Endothelial cell of umbilical vein (primary cell): ENCODE measurements at regions not wholly inside any gene's neighbourhood (a gene's known extent, or its start where the extent isn't known, plus 50 kb on each side); places are given as distances from the start of the nearest gene placed in this dataset.

Experiments
- BruUV-seq: library from RNA; stranded (reverse); fragments of 400-500 nt; replicated peaks from 2 replicates; lab custom pipeline; 2021; lab: Mats Ljungman, UMichigan
- CTCF ChIA-PET: fragments of 300-600, 350-600 bp; sonication (Branson Sonifier 250); formaldehyde crosslinking; loops from one replicate; lab custom pipeline; 2021; ENCODE audit warnings: antibody characterized with exemption, inconsistent platforms; lab: Charles Lee
- POLR2A ChIA-PET: fragments of 300-600, 350-600 bp; sonication (Branson Sonifier 250); formaldehyde crosslinking; loops from one replicate; lab custom pipeline; 2021; ENCODE audit warnings: antibody characterized with exemption, inconsistent platforms; lab: Charles Lee
- DNase-seq: peaks from one replicate; pipeline ENCODE4 v3.0.0-alpha.2; 2011; ENCODE audit warnings: low read depth, low spot score
- FAIRE-seq: peaks from 2 replicates; lab custom pipeline; 2011; peaks lifted over from hg19 to GRCh38; lab: Jason Lieb, UNC
- H2AFZ ChIP-seq: 2 replicates; pipeline ENCODE4 v1.6.0; 2012; ENCODE audit warnings: low read depth, low read length, control low read depth, inconsistent platforms
- H3K27ac ChIP-seq: 2 replicates; pipeline ENCODE4 v1.5.1; 2011; ENCODE audit warnings: low read depth, mild to moderate bottlenecking, control low read depth, low read length, moderate library complexity; ENCODE audit not compliant: insufficient read depth
- H3K27me3 ChIP-seq, 2 experiments: 2 replicates each; pipeline versions ENCODE4 v1.6.0 to v1.6.1; 2011; ENCODE audit warnings: low read length in 2 of 2, mixed read lengths in 1 of 2; ENCODE audit not compliant: control insufficient read depth in 2 of 2, insufficient read depth in 2 of 2
- H3K36me3 ChIP-seq, 2 experiments: 2 replicates in 1 of 2; 3 replicates in 1 of 2; pipeline ENCODE4 v1.5.1; 2011; ENCODE audit warnings: low read length in 2 of 2, mild to moderate bottlenecking in 1 of 2, moderate library complexity in 1 of 2; ENCODE audit not compliant: control insufficient read depth in 2 of 2, insufficient read depth in 2 of 2; ENCODE audit errors: extremely low read depth in 1 of 2
- H3K4me1 ChIP-seq: 3 replicates; pipeline ENCODE4 v1.5.1; 2011; ENCODE audit warnings: mild to moderate bottlenecking, low read length; ENCODE audit not compliant: control insufficient read depth, insufficient read depth; ENCODE audit errors: extremely low read depth
- H3K4me2 ChIP-seq: 2 replicates; pipeline ENCODE4 v1.6.1; 2011; ENCODE audit warnings: low read length, control low read depth, mixed read lengths; ENCODE audit not compliant: insufficient read depth
- H3K4me3 ChIP-seq, 3 experiments: fragments of 200-600 bp in 1 of 3; sonication (generic), shearing (Covaris generic) in 1 of 3; replicated peaks in 1 of 3; 2 replicates each; pipeline ENCODE4 v1.5.1; 2011 to 2016; ENCODE audit warnings: control low read depth in 3 of 3, low read length in 3 of 3, mild to moderate bottlenecking in 2 of 3, inconsistent platforms in 1 of 3, low read depth in 1 of 3, moderate library complexity in 1 of 3; ENCODE audit not compliant: insufficient read depth in 1 of 3
- H3K79me2 ChIP-seq: 2 replicates; pipeline ENCODE4 v1.6.0; 2012; ENCODE audit warnings: low read length, inconsistent platforms; ENCODE audit not compliant: control insufficient read depth, insufficient read depth
- H3K9ac ChIP-seq: replicated peaks from 2 replicates; pipeline ENCODE3; 2011; ENCODE audit warnings: low read length, control low read depth; ENCODE audit not compliant: insufficient read depth; ENCODE audit errors: extremely low read depth
- H3K9me1 ChIP-seq: replicated peaks from 3 replicates; pipeline ENCODE4 v1.6.0; 2011; ENCODE audit warnings: mild to moderate bottlenecking, low read length; ENCODE audit not compliant: control insufficient read depth, insufficient read depth; ENCODE audit errors: extremely low read depth
- H3K9me3 ChIP-seq: replicated peaks from 2 replicates; pipeline ENCODE4 v1.5.1; 2012; ENCODE audit warnings: low read length, inconsistent platforms; ENCODE audit not compliant: control insufficient read depth, insufficient read depth
- H4K20me1 ChIP-seq: replicated peaks from 2 replicates; pipeline ENCODE3; 2011; ENCODE audit warnings: mild to moderate bottlenecking, low read length; ENCODE audit not compliant: control insufficient read depth, insufficient read depth; ENCODE audit errors: extremely low read depth
- CTCF ChIP-seq, 2 donors: IDR thresholded peaks; 1 replicate in 1 of 2; 2 replicates in 1 of 2; pipeline ENCODE4 v1.5.1; 2011; ENCODE audit warnings: low read length in 2 of 2, mild to moderate bottlenecking in 2 of 2, moderate library complexity in 2 of 2, control low read depth in 1 of 2, inconsistent platforms in 1 of 2, low read depth in 1 of 2; ENCODE audit not compliant: insufficient read depth in 1 of 2; ENCODE audit errors: extremely low read depth in 1 of 2
- EZH2 ChIP-seq: IDR thresholded peaks from 2 replicates; pipeline ENCODE4 v1.6.1; 2012; ENCODE audit warnings: borderline replicate concordance, low read depth, mild to moderate bottlenecking, moderate library complexity, low read length, inconsistent platforms; ENCODE audit not compliant: severe bottlenecking
- FOS ChIP-seq: IDR thresholded peaks from 2 replicates; pipeline ENCODE4 v1.6.1; 2011; ENCODE audit warnings: mild to moderate bottlenecking, low read length, moderate library complexity, borderline replicate concordance; ENCODE audit not compliant: insufficient read depth
- GATA2 ChIP-seq: IDR thresholded peaks from 2 replicates; pipeline ENCODE4 v1.7.0; 2011; ENCODE audit warnings: low read depth, mild to moderate bottlenecking, moderate library complexity, mixed read lengths, low read length; ENCODE audit not compliant: insufficient read length, insufficient read depth
- MAX ChIP-seq: IDR thresholded peaks from 2 replicates; pipeline ENCODE4 v1.6.1; 2011; ENCODE audit not compliant: insufficient read depth, insufficient read length
- MYC ChIP-seq: IDR thresholded peaks from one replicate; pipeline ENCODE4 v1.6.1; 2011; ENCODE audit warnings: mild to moderate bottlenecking, low read depth, low read length
- POLR2A ChIP-seq: IDR thresholded peaks from 2 replicates; pipeline ENCODE4 v1.6.1; 2012; ENCODE audit warnings: low read depth, mild to moderate bottlenecking, control low read depth, low read length
- dilution Hi-C: fragments of 300-500 bp; cut with MboI; formaldehyde crosslinking; loops from one replicate; pipeline ENCODE4 v1.15.0; 2019; ENCODE audit warnings: low sequenced_read_pairs; ENCODE audit not compliant: extremely low pct_ligation_motif_present
- intact Hi-C: fragments of 100-400 bp; cut with micrococcal nuclease; formaldehyde crosslinking; loops from one replicate; pipeline ENCODE4 v1.10.0; 2022

DNA sequence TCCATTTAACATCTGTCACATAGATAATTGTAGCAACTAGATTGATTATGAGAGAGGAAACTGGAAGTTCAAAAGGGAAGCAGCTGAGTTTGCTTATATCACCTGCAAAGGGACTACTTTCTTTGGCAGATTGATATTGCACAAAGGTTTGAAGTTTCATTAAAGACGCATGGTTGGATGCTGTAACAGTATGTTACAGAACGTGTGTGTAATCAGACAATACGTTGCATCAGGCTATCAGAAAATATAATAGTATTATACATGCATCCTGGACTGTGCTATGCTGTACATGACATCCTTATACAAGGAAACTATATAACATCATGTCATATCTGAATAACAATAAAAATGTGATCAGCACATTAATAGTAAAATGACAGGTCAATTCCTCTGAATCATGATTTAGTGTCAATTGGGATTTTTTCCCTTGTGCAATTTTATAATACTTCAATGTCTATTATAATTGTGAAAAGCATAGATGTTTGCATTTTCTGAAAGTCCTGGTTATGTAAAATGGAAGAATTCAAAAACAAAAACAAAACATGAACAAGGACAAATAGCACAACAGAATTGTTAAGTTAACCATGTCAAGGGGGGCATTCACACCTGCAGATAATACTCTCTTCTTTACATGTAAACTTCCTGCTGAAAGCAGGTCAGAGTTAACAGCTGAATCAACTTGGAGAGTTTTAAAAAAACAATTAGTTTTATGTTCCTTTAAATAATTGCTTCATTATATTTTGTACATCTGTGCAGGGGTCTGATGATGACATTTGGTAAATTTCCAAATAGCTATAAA is 283.2 kb upstream of the KCNH8 start:
- no peak overlapping the region for H3K4me3 ChIP-seq
- H3K79me2 ChIP-seq: no peaks in the 10 kb centered on the region
- TF ChIP-seq POLR2A: no peak
- TF ChIP-seq CTCF (IDR thresholded peaks at IDR 0.05; ENCODE audit: extremely low read depth in 1 of 2, insufficient read depth in 1 of 2, low read depth in 1 of 2, low read length in 2 of 2): no peak
- intact Hi-C loops: no loop called here
- FAIRE-seq: no peak
- H3K27me3 ChIP-seq: no peaks in the 10 kb centered on the region
- H2AFZ ChIP-seq: no peak overlapping the region
- DNase-seq: no peak
- no peak overlapping the region for H3K27ac ChIP-seq
- H3K9me3 ChIP-seq: peaks cover 3% of the 10 kb centered on the region
- CTCF ChIA-PET: no interaction called here
- H3K9ac ChIP-seq: no peak overlapping the region
- no TSS peak for BruUV-seq
- no peaks in the 10 kb centered on the region for H3K4me1 ChIP-seq
- dilution Hi-C loops: no loop called here
- POLR2A ChIA-PET: no interaction called here
- no peaks in the 10 kb centered on the region for H3K36me3 ChIP-seq
- no peak overlapping the region for H3K4me2 ChIP-seq
- H3K9me1 ChIP-seq: no peaks in the 10 kb centered on the region
- no peaks in the 10 kb centered on the region for H4K20me1 ChIP-seq

GRCh38 chr3:18862077-18862476 is 286.2 kb upstream of the KCNH8 start:
- H3K4me1 ChIP-seq: no peaks in the 10 kb centered on the region
- ChIA-PET CTCF (no interaction called here), POLR2A (no interaction called here)
- H3K4me2 ChIP-seq: no peak overlapping the region
- no peaks in the 10 kb centered on the region for H3K36me3 ChIP-seq
- no peaks in the 10 kb centered on the region for H3K79me2 ChIP-seq
- H3K9me1 ChIP-seq: no peaks in the 10 kb centered on the region
- H3K4me3 ChIP-seq: no peak overlapping the region
- dilution Hi-C loops (no loop called here), intact Hi-C loops (no loop called here)
- H2AFZ ChIP-seq: no peak overlapping the region
- H4K20me1 ChIP-seq: no peaks in the 10 kb centered on the region
- H3K9me3 ChIP-seq: peaks cover 3% of the 10 kb centered on the region
- no peaks in the 10 kb centered on the region for H3K27me3 ChIP-seq
- TF ChIP-seq MYC (no peak), MAX (no peak), GATA2 (no peak), FOS (no peak), EZH2 (no peak), CTCF (IDR thresholded peaks at IDR 0.05; ENCODE audit: extremely low read depth in 1 of 2, insufficient read depth in 1 of 2, low read depth in 1 of 2, low read length in 2 of 2) (no peak)
- FAIRE-seq: no peak
- H3K9ac ChIP-seq: no peak overlapping the region
- DNase-seq: no peak
- no peak overlapping the region for H3K27ac ChIP-seq
- BruUV-seq: no TSS peak
